GM12892 (cell line): ENCODE measurements at regions not wholly inside any gene's neighbourhood (a gene's known extent, or its start where the extent isn't known, plus 50 kb on each side); places are given as distances from the start of the nearest gene placed in this dataset.

Experiments used
- POLR2A ChIP-seq: IDR thresholded peaks from 2 replicates; pipeline ENCODE4 v1.6.1; 2011; ENCODE audit warnings: low read depth, low read length, control low read depth
- POLR2AphosphoS5 ChIP-seq: IDR thresholded peaks from 2 replicates; pipeline ENCODE4 v1.6.1; 2011; ENCODE audit warnings: low read depth, low read length, control low read depth
- TAF1 ChIP-seq: IDR thresholded peaks from 2 replicates; pipeline ENCODE4 v1.6.1; 2011; ENCODE audit warnings: low read depth, mild to moderate bottlenecking, control low read depth, low read length, borderline replicate concordance

GRCh38 chr10:31087851-31088250 is 56.2 kb upstream of the ZNF438 start:
- TF ChIP-seq POLR2A, result no peak
- TF ChIP-seq POLR2AphosphoS5, result no peak
- no peak for TF ChIP-seq TAF1
